B cell (primary cell): ENCODE measurements at regions not wholly inside any gene's neighbourhood (a gene's known extent, or its start where the extent isn't known, plus 50 kb on each side); places are given as distances from the start of the nearest gene placed in this dataset.

Experiments
- EZH2 ChIP-seq: IDR thresholded peaks from 2 replicates; pipeline ENCODE4 v1.6.1; 2012; ENCODE audit warnings: borderline replicate concordance, low read depth, mild to moderate bottlenecking, moderate library complexity, low read length; ENCODE audit not compliant: insufficient read depth, poor library complexity, severe bottlenecking
- TF ChIP-seq, protein P1 (sequence below): fragments of 200-600 bp; IDR thresholded peaks from one replicate; pipeline ENCODE4 v1.8.0; 2022; ENCODE audit warnings: antibody characterized with exemption, mild to moderate bottlenecking

DNA sequence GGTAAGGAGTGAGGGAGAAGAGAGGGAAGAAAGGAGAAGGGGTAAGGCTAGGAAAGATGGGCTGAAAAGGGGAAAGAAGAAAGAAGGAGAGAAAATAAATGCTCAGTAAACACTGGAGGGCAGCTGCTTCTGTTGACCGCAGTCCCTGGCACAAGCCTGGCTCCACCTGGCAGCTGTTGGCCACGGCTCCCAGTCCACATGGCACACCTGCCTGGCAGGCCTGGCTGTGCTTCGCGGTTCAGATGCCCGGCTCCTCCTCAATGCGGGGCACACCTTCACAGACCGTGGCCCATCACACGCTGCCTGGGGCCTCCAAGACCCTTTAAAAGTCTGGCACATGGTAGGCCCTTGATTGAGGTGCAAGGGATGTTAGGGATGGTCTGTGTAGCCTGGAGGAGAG lies 516.8 kb upstream of the PROK2 start:
- TF ChIP-seq, protein P1, sequence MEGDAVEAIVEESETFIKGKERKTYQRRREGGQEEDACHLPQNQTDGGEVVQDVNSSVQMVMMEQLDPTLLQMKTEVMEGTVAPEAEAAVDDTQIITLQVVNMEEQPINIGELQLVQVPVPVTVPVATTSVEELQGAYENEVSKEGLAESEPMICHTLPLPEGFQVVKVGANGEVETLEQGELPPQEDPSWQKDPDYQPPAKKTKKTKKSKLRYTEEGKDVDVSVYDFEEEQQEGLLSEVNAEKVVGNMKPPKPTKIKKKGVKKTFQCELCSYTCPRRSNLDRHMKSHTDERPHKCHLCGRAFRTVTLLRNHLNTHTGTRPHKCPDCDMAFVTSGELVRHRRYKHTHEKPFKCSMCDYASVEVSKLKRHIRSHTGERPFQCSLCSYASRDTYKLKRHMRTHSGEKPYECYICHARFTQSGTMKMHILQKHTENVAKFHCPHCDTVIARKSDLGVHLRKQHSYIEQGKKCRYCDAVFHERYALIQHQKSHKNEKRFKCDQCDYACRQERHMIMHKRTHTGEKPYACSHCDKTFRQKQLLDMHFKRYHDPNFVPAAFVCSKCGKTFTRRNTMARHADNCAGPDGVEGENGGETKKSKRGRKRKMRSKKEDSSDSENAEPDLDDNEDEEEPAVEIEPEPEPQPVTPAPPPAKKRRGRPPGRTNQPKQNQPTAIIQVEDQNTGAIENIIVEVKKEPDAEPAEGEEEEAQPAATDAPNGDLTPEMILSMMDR: no peak
- no peak for TF ChIP-seq EZH2
